Astrocyte (in vitro differentiated cells and primary cell): ENCODE measurements at regions not wholly inside any gene's neighbourhood (a gene's known extent, or its start where the extent isn't known, plus 50 kb on each side); places are given as distances from the start of the nearest gene placed in this dataset.

Experiments used
- CTCF ChIP-seq: IDR thresholded peaks from 2 replicates; pipeline ENCODE4 v1.5.1; 2011; ENCODE audit warnings: low read depth, mild to moderate bottlenecking, inconsistent platforms, low read length, moderate library complexity; ENCODE audit not compliant: insufficient read depth
- EZH2 ChIP-seq: IDR thresholded peaks from 2 replicates; pipeline ENCODE4 v1.6.1; 2012; ENCODE audit warnings: mild to moderate bottlenecking, low read length, inconsistent platforms; ENCODE audit not compliant: insufficient read depth

- TF ChIP-seq CTCF (no peak), EZH2 (no peak)
Measured at GRCh38 chr13:99806671-99807070, 164.9 kb downstream of the ZIC5 start.
